GM21529 (cell line): ENCODE measurements at regions not wholly inside any gene's neighbourhood (a gene's known extent, or its start where the extent isn't known, plus 50 kb on each side); places are given as distances from the start of the nearest gene placed in this dataset.

Experiments used
- ATAC-seq: cut with Tn5 transposase; IDR thresholded peaks from one replicate; pipeline ENCODE4 v1.9.1; 2021; ENCODE audit not compliant: unreplicated experiment

- ATAC-seq = no peak
These were observed 583.4 kb upstream of the PSMD7 start for GRCh38 chr16:73713251-73713650.

GRCh38 chr16:73711406-73712080 lies 585.1 kb upstream of the PSMD7 start:
- ATAC-seq = no peak

- no peak for ATAC-seq
These were observed 586.1 kb upstream of the PSMD7 start for GRCh38 chr16:73710526-73710925.

GRCh38 chr16:73707863-73708262 lies 588.8 kb upstream of the PSMD7 start:
- ATAC-seq = no peak

GRCh38 chr16:73703891-73704290 lies 592.7 kb upstream of the PSMD7 start:
- ATAC-seq = no peak

- ATAC-seq = no peak
These were observed 599.3 kb upstream of the PSMD7 start for GRCh38 chr16:73697336-73697735.

- no peak for ATAC-seq
These were observed 603.8 kb upstream of the PSMD7 start for GRCh38 chr16:73692861-73693260.

GRCh38 chr16:73683804-73684203 lies 612.8 kb upstream of the PSMD7 start:
- no peak for ATAC-seq

GRCh38 chr16:73672135-73672534 lies 624.2 kb upstream of the ZFHX3 start:
- ATAC-seq = no peak

GRCh38 chr16:73670836-73671820 lies 623.2 kb upstream of the ZFHX3 start:
- ATAC-seq = no peak

GRCh38 chr16:73669535-73670274 lies 621.8 kb upstream of the ZFHX3 start:
- no peak for ATAC-seq

GRCh38 chr16:73663720-73664119 lies 615.8 kb upstream of the ZFHX3 start:
- ATAC-seq = no peak

GRCh38 chr16:73636196-73636595 lies 588.3 kb upstream of the ZFHX3 start:
- ATAC-seq = no peak

- no peak for ATAC-seq
These were observed 581.1 kb upstream of the ZFHX3 start for GRCh38 chr16:73629011-73629410.

- ATAC-seq = no peak
These were observed 569.8 kb upstream of the ZFHX3 start for GRCh38 chr16:73617738-73618137.

- no peak for ATAC-seq
These were observed 568.8 kb upstream of the ZFHX3 start for GRCh38 chr16:73616770-73617169.

- no peak for ATAC-seq
These were observed 568.3 kb upstream of the ZFHX3 start for GRCh38 chr16:73616166-73616753.

- ATAC-seq = no peak
These were observed 567.4 kb upstream of the ZFHX3 start for GRCh38 chr16:73615071-73615940.

GRCh38 chr16:73614131-73614530 lies 566.2 kb upstream of the ZFHX3 start:
- no peak for ATAC-seq

- no peak for ATAC-seq
These were observed 562.8 kb upstream of the ZFHX3 start for GRCh38 chr16:73610605-73611156.
